NCI-H460 (cell line): ENCODE measurements at regions not wholly inside any gene's neighbourhood (a gene's known extent, or its start where the extent isn't known, plus 50 kb on each side); places are given as distances from the start of the nearest gene placed in this dataset.

ENCODE experiments used
- DNase-seq: peaks from one replicate; pipeline ENCODE4 v3.0.0-alpha.2; 2016; ENCODE audit warnings: low read depth; ENCODE audit errors: extremely low read depth

GRCh38 chr19:13611596-13611995 lies 105.3 kb upstream of the CACNA1A start:
- no peak for DNase-seq

DNA sequence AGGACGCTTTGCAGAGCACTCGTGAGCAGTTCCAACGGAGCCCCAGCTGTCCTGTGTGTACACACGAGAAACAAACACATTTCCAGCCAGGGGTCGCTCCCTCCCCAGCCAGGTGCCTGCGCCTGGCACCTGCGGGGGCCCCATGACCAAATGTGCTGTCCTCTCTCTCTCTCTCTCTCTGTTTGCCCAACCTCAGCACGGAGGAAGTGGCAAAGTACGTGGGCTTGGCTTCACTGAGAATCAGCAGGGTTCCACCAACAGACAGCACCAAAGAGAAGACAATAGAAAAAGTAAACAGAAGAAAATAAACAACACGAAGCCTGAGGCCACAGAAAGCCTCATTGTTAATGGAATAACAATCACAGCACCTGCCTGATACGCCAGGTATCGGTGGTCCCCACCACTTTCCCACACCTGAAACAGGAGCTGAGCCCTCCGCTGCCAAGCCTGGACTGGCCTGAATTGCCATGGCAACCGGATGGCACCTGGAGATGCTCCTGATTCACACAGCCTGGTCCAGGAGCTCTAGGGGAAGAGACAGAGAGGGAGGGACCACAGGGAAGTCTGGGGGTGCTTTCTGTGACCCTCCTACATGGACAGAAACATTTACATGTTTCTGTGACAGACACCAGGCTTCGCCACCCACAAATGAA lies 103.9 kb upstream of the CACNA1A start:
- no peak for DNase-seq

DNA sequence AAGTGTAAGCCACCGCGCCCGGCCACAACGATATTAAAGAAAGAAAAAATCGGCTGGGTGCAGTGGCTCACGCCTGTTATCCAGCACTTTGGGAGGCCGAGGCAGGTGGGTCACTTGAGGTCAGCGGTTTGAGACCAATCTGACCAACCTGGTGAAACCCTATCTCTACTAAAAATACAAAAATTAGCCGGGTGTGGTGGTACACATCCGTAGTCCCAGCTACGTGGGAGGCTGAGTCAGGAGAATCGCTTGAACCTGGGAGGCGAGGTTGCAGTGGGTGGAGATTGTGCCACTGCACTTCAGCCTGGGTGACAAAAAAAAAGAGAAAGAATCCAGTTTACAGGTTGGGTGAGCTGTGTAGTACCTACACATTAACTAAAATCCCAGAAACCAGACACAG lies 99.9 kb upstream of the CACNA1A start:
- DNase-seq = no peak

DNA sequence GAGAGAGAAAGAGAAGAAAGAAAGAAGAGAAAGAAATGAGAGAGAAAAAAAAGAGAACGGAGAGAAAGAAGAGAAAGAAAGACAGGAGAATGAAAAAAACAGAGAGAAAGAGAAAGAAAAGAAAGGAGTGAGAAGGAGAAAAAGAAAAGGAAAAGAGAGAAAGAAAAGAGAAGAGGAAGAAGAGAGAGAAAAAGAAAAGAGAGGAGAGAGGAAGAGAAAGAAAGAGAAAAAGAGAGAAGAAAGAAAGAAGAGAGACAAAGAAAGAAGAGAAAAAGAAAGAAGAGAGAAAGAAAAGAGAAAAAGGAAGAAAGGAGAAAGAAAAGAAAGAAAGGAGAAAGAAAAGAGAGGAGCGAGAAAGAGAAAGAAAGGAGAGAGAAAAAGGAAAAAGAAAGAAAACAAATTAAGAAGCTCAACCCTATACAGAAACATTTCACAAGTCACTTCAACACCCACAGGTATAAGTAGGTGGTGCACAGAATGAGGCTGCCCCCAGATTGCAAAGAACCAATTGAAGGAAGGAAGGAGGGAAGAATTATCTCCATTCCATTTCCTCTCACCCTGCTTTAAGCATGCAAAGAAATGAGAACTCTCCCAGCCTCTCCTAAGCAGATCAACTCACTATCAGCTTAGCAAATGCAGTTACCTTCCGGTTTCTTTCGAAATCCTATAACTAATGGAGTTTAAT lies 98.8 kb upstream of the CACNA1A start:
- no peak for DNase-seq

- DNase-seq = no peak
These were observed 94.5 kb upstream of the CACNA1A start for GRCh38 chr19:13600802-13601201.

GRCh38 chr19:13600091-13600490 lies 93.8 kb upstream of the CACNA1A start:
- DNase-seq = no peak

GRCh38 chr19:13599681-13600080 lies 93.4 kb upstream of the CACNA1A start:
- no peak for DNase-seq

- DNase-seq = no peak
These were observed 91.8 kb upstream of the CACNA1A start for GRCh38 chr19:13598098-13598497.

GRCh38 chr19:13597640-13598039 lies 91.4 kb upstream of the CACNA1A start:
- peak; percentile 51 for DNase-seq

- DNase-seq = peak; percentile 51
These were observed 82.9 kb upstream of the CACNA1A start for GRCh38 chr19:13588957-13589833.

- no peak for DNase-seq
These were observed 79.2 kb upstream of the CACNA1A start for GRCh38 chr19:13585512-13585911.

DNA sequence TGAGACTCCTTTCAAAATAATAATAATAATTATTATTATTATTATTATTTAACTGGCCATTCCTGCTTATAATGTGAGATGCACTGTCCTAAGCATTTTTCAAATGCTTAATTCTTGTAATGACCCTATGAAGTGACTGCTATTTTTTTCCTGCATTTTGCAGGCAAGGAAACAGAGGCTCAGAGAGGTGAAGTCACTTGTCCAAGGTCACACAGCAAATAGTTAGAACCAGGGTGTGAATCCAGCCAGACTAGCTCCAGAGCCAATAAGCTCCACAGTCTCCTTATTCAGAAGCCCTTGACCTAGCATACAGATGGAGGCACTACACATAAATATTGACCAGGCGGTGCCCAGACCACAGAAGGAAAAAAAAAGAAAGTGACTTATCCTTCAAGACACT lies 77.5 kb upstream of the CACNA1A start:
- DNase-seq = no peak

DNA sequence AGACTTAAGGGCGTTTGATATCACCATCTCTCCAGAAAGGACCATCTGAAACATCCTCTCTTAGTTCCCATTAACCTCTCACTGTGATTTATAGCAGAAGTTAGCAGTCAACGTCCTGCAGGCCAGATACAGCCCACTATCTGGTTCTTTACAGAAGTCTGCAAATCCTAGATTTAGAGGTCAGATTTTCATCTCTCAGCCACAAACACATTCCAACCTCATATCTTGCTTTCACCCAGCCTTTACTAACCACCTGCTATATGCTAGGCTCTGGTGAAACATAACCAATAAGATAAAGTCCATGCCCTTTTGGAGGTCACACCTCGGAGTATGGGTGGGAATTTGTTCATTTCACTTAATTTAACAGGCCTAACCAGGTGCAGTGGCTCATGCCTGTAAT lies 76.8 kb upstream of the CACNA1A start:
- no peak for DNase-seq

DNA sequence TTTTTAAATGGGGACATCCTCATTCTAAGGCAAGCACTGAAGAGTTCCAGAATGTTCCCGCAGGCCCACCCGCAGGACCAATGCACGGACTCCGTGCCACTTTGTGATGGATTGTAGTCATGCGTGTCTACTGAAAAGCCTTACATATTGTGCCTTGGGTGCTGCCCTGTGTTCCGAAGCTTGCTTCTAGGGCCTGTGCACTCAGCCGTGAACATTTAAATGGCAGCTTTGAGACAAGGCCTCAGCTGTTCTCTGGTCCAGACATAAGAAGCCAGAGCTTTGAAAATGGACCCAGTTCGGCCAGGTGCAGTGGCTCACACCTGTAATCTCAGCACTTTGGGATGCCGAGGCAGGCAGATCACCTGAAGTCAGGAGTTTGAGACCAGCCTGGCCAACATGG lies 75.3 kb upstream of the CACNA1A start:
- DNase-seq = no peak

DNA sequence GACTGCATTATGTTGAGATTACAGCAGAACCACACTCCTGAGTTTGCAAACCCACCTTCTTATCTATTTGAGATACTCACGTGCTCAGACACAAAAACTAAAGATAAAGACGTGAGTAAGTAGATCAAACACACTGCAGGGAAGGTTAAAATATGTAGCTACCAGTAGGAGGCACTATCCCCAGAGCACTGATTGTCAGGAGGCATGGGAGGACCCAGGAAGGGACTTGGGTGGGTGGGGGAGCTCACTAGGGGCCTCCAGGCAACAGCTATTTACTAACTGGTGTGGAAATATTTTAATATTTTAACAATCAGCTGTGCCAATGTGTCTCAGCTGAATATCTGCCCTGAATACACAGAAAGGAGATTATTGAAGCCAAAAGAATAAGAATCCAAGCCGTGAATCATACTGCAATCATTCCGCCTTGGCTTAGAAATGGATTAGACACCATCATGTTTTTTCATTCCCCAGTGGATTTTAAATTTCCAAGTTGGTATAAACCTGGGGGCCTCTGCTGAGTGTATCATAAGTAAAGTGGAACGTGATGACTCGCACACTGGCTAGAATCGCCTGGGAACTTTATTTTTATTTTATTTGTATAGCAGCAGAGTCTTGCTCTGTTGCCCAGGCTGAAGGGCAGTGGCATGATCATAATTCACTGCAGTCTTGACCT lies 73.2 kb upstream of the CACNA1A start:
- no peak for DNase-seq

DNA sequence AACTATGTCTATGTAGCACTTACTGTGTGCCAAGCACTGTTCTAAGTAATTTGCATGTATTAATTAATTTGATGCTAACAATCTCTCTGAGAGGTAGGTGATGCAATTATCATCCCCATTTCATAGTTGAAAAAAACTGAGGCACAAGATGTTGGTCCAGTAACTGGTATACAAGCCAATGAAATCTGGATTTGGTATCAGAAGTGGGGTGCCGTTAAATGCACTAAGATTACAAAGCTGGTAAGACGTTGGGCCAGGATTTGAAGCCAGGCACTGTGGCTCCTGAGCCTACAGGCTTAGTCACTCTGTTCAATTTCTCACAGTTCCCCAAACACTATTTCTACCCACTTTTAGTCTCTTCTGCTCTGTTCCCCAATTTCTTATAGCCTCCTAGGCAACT lies 70.4 kb upstream of the CACNA1A start:
- DNase-seq = no peak

- peak; percentile 6 for DNase-seq
These were observed 68.7 kb upstream of the CACNA1A start for GRCh38 chr19:13574933-13575332.

DNA sequence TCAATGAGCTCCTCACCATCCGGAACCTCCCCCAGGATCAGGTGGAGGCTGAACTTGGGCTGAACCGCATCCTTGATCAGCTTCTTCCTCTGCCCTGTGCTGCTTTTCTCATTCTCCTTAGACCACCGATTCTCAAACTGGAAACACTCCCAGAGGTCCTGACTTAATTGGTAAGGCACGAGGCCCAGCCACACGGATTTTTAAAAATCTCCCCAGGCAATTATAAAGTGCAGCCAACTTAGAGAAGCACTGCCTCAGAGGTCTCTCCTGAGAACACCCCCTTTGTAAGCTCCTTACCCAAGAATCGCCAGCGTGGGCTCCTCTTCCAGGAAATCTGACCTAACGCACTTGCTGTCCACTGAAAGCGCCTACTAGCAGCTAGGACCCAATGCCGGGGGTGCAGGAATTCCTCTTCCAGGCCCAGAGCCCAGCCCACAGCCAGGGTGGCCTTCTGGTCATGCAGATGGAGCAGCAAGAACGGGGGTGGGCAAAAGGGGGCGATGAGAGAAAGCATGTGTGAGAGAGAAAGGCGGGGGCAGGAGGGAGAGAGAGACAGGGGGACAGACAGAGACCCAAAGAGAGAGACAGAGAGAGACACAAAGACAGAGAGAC lies 66.9 kb upstream of the CACNA1A start:
- DNase-seq = no peak

DNA sequence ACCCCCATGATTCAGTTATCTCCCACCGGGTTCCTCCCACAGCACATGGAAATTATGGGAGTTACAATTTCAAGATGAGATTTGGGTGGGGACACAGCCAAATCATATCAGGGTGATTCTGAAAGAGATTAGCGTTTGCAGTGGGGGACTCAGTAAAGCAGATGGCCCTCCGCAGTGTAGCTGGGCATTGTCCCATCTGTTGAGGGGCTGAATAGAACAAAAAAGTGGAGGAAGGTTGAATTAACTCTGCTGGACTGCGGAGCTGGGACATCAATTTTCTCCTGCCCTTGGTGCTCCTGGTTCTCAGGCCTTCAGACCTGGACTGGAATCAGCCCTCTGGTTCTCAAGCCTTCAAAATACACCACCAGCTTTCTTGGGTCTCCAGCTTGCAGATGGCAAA lies 55.2 kb upstream of the CACNA1A start:
- DNase-seq = no peak

DNA sequence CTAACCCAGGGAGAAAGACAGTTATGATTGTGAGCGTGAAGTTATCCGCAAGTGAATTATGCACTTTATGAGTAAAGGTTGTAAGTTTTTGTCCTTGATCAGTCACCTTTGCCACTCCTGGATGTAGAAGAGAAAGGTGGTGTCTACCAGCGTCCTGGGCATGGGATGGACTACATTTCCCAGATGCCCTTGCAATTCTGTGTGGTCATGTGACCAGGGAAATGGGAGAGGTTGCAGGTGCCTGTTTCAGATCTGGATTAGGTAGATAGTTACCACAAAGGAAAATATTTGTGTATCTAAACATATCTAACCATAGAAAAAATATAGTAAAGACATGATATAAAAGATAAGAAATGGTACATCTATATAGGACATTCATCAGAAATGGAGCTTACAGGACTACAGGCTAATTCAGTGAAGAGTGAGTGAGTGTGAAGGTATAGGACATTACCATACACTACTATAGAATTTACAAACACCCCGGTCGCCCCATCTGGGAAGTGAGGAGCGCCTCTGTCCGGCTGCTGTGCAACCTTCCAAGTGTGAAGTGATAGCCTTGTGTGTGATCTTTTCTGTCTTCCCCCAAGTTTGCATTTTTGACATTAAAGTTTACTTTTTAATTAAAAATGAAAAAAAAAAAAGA lies 51.6 kb upstream of the CACNA1A start:
- DNase-seq = no peak
